ENCODE measurements at regions not wholly inside any gene's neighbourhood (a gene's known extent, or its start where the extent isn't known, plus 50 kb on each side); places are given as distances from the start of the nearest gene placed in this dataset.

- Histone ChIP-seq H3K4me1 (ENCODE audit: insufficient read depth, low read length) (no peaks in the 10 kb centered on the region), H3K4me2 (ENCODE audit: low read depth, low read length) (no peak overlapping the region), H3K79me2 (ENCODE audit: insufficient read depth, low read length) (no peaks in the 10 kb centered on the region), H4K20me1 (ENCODE audit: insufficient read depth, low read length) (no peaks in the 10 kb centered on the region), H3K4me3 (replicated peaks in 1 of 3; ENCODE audit: insufficient read depth in 1 of 3, low read depth in 2 of 3, low read length in 3 of 3) (no peak overlapping the region), H3K27me3 (ENCODE audit: control insufficient read depth in 1 of 2, insufficient read depth in 2 of 2, low read length in 2 of 2) (no peaks in the 10 kb centered on the region), H2AFZ (ENCODE audit: low read length) (no peak overlapping the region), H3K36me3 (replicated peaks in 1 of 2; ENCODE audit: control insufficient read depth in 1 of 2, insufficient read depth in 2 of 2, low read length in 2 of 2) (no peaks in the 10 kb centered on the region), H3K9me3 (ENCODE audit: low read length) (peaks cover 50% of the 10 kb centered on the region), H3K9ac (ENCODE audit: insufficient read depth, low read depth, low read length) (no peak overlapping the region), H3K27ac (ENCODE audit: extremely low read length, insufficient read depth, low read length) (no peak overlapping the region)
- in situ Hi-C loops (cut with HindIII; ENCODE audit: extremely low pct_ligation_motif_present, low pct_unique_long_range_greater_than_20kb) = no loop called here
- DNase-seq (ENCODE audit: low spot score) (no peak), FAIRE-seq (no peak), ATAC-seq (no peak)
- no peak for TF ChIP-seq ATF2 (CRISPR knock-in tag; IDR thresholded peaks at IDR 0.05)
- TF ChIP-seq RNF2 (conservative IDR thresholded peaks at IDR 0.05; ENCODE audit: low read depth) = no peak
- no peak for TF ChIP-seq ZNF703 (CRISPR knock-in tag; IDR thresholded peaks at IDR 0.05; ENCODE audit: borderline replicate concordance)
- TF ChIP-seq CHD2 (IDR thresholded peaks at IDR 0.05; ENCODE audit: low read depth, low read length) = no peak
- no peak for TF ChIP-seq ZMAT5 (CRISPR knock-in tag; IDR thresholded peaks at IDR 0.05; ENCODE audit: borderline replicate concordance, low read depth)
- TF ChIP-seq ZNF180 (CRISPR knock-in tag; IDR thresholded peaks at IDR 0.05; ENCODE audit: borderline replicate concordance, low read depth) = no peak
- TF ChIP-seq ZBTB7B (CRISPR knock-in tag; IDR thresholded peaks at IDR 0.05) = no peak
- no peak for TF ChIP-seq MYNN (CRISPR knock-in tag; IDR thresholded peaks at IDR 0.05; ENCODE audit: low read depth)
- no peak for TF ChIP-seq RXRA (CRISPR knock-in tag; IDR thresholded peaks at IDR 0.05)
- TF ChIP-seq RARG (CRISPR knock-in tag; IDR thresholded peaks at IDR 0.05; ENCODE audit: low read depth) = no peak
- no peak for TF ChIP-seq ZNF17 (CRISPR knock-in tag; IDR thresholded peaks at IDR 0.05)
- no peak for TF ChIP-seq KLF16 (CRISPR knock-in tag; IDR thresholded peaks at IDR 0.05)
- POLR2A ChIA-PET = no interaction called here
- intact Hi-C loops (cut with micrococcal nuclease; ENCODE audit: unreplicated experiment) = no loop called here
- BruUV-seq (replicated peaks) = no TSS peak
- WGBS (ENCODE audit: low lambda C conversion rate) = 6% methylated on average over 5 of the region's 5 CpGs
- CTCF ChIA-PET (ENCODE audit: low intra/inter-chr PET ratio, low total read pairs) = no interaction called here
Measured at GRCh38 chr2:14358339-14358738, 274.2 kb upstream of the LRATD1 start.

Measured in HepG2 (cell line).